Activated CD4-positive, alpha-beta T cell treated with anti-CD3 and anti-CD28 coated beads, Interleukin-10, Interleukin-2, amounts not matched to agents 100 ng/mL and 50 ng/mL, durations not matched to agents 16 hours and 8 hours (primary cell): ENCODE measurements at regions not wholly inside any gene's neighbourhood (a gene's known extent, or its start where the extent isn't known, plus 50 kb on each side); places are given as distances from the start of the nearest gene placed in this dataset.
A peak's percentile ranks its signal among the peaks of the same experiment; 100 is the strongest.
"Not testable (repeated sequence)": the region's sequence is repeated elsewhere in the genome, so short reads cannot be mapped to it uniquely, and the experiment has no call there.

ENCODE experiments used
- DNase-seq: peaks from one replicate; pipeline ENCODE4 v3.0.0-alpha.2; 2020

DNA sequence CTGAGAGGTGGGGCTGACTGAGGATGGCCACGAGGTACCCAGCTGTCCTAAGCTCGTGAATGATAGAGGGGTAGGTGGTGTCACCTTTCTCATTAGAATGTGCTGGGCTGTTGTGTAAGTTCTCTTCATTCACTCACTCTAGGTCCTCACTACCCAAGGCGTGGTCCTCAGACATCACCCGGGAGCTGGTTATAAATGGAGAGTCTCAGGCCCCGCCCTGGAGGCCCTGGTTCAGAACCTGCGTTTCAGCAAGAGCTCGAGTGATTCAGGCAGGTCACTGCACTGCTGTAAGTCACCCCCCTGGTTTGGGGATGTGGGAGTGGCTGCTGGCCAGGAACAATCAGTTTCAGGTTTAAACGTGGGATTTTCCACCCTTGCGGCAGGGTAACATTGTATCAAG, 139.8 kb downstream of the FOXL1 start:
- peak; percentile 11 for DNase-seq

GRCh38 chr16:86722970-86723369, 144.6 kb downstream of the FOXL1 start:
- DNase-seq = no peak

- DNase-seq = no peak
Observed at GRCh38 chr16:86723689-86724088, 145.3 kb downstream of the FOXL1 start.

- no peak for DNase-seq
Observed at GRCh38 chr16:86725401-86725800, 147.1 kb downstream of the FOXL1 start.

- no peak for DNase-seq
Observed at GRCh38 chr16:86726340-86726739, 148.0 kb downstream of the FOXL1 start.

DNA sequence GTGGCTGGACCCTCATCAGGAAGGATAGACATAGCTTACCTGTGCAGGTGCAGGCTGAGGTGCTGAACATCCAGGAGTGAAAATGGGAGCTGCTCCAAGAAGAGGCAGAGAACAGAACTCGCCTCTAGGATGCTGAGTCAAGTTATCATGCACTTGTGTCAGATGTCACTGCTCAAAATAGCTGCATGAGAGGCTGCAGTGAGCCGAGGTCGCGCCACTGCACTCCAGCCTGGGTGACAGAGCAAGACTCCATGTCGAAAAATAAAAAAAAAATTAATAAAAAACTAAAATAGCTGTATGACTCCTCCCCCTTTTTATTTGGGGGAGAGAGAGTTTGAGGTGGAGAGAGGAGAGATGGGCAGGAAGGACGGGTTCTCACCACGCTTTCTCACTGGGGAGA, 148.8 kb downstream of the FOXL1 start:
- DNase-seq = no peak

DNA sequence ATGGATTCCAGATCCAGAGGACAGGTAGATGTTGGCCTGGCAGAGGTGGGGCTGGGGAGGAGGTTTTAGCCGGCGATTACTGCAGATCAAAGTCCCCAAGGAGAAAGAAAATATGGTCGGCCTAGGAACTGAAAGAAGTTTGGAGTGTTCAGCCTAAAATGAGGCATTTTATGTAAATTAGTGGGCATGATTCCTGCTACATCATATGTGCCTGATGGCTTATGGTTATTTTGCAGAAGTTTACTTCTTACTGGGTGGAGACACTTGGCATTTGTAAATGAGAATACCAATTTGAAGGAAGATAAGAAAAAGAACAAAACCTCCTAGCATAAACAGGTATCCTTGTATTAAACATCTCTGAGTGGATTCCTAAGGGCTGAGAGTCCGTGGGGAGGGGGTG, 149.3 kb downstream of the FOXL1 start:
- DNase-seq = no peak

DNA sequence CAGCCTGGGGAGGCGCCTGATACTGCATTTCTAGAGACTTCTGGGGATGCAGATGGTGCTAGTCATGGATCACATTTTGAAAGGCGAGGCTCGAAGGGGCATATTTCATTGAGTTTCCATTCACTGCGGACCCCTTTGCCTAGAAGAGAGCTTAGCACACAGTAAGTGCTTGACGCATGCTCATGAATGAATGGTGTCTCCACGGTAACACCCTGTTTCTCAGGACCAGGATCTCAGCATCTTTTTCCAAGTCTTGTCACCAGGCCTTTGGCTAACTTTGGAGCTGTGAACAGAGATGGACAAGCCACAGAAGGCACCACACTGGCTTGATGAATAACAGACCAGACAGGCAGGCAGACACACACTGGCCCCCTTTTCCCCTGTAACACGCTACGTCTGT, 151.3 kb downstream of the FOXL1 start:
- no peak for DNase-seq

DNA sequence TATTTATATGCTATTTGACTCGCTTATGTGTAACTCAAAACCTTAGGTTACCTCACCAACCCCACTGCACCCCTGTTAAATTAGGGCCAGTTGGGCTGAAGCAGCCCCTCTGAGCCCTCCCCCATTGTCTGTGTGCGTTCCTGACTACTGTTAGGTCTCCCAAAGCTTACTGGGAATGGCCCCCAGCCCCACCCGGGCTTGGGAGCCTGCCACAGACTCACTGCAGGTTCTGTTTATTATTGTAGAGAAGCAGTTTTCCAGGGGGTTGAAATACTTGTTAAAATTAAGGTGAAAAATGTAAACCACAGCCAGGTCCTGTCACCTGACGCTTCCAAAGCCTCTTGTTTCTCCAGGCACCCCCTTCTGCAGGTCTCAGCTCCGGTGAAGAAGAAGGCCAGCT, 151.7 kb downstream of the FOXL1 start:
- no peak for DNase-seq

DNA sequence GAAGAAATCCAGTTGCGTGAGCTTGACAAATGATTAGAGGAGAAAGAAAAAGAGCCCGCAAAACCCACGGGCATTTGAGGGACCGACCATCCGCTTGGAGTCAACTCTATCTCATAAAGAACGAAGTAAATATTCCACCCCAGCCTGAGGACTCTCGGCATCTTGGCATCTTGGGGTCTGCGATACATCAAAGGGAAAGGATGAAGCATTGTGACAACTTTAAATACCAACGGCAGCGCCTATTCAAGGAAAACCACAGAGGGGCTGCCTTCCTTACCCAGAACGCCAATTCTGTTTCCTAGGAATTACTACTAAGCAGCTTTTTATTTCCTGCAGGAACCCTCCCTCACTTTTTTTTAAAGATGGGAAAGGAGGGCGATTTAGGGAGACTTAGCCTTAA, 152.2 kb downstream of the FOXL1 start:
- no peak for DNase-seq

- no peak for DNase-seq
Observed at GRCh38 chr16:86732621-86733295, 154.4 kb downstream of the FOXL1 start.

DNA sequence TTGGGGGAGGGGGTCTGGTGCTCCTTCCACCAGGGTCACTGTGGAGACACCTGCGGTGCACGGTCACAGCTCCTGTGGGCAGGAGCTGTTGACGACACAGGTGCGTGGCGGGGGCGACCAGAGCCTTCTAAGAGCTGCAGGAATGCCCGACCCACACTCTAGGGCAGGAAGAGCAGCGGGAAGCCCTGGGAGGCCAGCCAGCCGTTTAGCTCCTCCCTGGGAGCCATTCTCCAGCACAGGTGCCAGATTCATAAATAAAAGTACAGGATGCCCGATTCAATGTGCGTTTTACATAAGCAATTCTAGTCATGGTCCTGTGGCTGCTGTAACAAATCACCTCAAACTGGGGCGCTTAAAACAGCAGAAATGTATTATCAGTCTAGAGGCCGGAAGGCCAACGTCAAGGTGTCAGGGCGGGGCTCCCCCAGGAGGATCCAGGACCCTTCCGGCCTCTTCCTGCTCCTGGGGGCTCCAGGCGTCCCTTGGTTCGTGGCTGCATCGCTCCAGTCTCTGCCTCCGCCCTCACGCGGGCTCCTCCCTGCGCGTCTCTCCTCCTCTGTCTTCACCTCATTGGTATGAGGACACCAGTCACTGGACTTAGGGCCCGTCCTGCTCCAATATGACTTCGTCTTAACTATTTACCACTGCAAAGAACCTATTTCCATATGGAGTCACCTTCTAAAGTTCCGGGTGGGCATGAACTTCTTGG, 155.4 kb downstream of the FOXL1 start:
- no peak for DNase-seq

GRCh38 chr16:86734543-86735460, 156.5 kb downstream of the FOXL1 start:
- no peak for DNase-seq

- DNase-seq = no peak
Observed at GRCh38 chr16:86735727-86736126, 157.4 kb downstream of the FOXL1 start.

DNA sequence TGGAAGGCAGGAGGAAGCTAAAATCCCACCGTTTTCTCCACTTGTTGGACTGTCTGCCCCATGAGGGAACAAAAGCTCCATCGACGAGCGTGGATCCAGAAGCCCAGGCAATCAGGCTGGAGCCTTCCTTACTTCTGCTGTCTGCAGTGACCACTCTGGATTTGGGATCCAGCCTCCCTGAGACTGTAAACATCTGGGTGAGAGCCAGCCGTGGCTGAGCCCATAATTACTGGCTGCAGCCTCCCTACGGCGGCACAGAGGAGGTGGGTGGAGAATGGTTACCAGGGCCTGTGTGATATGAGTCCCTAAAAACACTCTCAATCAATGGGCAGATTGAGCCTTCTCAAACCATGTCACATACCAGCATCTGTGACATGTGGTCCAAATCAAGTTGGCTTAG, 158.2 kb downstream of the FOXL1 start:
- no peak for DNase-seq

GRCh38 chr16:86737083-86737482, 158.7 kb downstream of the FOXL1 start:
- DNase-seq = no peak

DNA sequence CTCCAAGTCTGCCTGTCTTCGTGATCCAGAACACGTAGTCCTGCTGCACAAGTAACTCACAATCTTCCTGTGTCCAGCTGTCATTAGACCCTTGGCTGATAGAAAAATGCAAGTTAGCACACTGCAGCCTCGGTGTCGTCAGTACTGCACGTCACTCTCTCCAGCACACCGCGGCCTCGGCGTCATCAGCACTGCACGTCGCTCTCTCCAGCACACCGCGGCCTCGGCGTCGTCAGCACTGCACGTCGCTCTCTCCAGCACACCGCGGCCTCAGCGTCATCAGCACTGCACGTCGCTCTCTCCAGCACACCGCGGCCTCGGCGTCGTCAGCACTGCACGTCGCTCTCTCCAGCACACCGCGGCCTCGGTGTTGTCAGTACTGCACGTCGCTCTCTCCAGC, 160.0 kb downstream of the FOXL1 start:
- DNase-seq = not testable (repeated sequence)

GRCh38 chr16:86739178-86739577, 160.8 kb downstream of the FOXL1 start:
- DNase-seq = no peak

- DNase-seq = no peak
Observed at GRCh38 chr16:86739808-86740207, 161.5 kb downstream of the FOXL1 start.

DNA sequence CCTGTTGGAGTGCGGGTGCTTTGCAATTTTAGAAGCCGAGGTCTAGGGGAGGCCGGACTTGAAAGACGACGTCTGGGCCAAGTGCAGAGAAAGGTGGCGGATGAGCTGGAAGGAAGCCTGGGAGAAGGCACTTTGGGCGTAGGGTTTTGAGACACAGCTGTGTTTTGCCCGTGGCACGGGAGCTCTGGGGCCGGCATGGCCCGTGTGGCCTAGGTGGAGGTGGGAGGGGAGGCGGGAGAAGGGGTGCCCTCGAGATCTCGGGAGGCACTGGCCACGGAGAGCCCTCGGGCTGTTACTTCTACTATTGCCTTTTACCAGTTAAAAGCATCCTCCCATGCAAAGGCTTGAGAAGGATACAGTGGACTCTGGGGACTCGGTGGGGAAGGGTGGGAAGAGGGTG, 161.9 kb downstream of the FOXL1 start:
- no peak for DNase-seq

DNA sequence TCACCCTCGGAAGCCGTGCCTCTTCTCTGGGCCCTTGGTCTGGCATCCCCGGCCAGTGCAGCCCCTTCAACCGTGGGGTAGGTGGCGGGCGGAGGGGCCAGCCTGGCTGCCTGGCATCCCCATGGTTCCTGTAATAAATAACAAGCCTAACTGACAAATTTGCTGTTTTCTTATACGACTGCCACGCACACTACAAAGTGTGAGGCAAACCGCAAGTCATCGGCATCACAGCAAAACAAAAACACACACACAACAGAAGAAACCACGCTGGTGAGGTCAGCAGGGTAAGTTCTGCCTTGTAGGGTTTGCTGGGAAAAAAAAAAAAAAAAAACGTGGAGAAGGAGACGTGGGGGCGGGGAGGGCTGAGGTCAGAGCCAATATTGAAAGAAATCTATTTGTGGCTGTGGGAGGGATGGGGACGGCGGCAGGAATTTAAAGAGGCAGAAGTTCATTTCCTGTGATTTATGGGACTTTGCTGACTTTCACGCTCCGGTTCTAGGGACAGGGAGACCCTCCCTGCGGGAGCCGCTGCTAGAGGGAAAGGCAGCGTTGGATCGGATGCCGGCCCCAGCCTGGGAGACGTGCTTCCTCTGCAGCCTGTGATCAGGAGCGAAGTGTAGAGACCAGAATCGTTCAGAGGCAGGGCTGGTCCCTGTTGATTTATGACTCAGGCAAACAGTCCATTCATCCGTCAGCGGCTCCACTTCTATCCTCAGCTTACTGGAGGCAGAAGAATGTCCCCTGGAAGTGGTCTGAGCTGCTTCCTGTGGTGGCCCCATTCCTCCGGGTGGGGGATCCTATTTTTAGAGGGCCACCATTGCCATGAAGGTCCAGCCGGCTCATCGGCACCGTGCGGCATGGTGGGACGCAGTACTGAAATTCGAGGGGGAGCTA, 162.8 kb downstream of the FOXL1 start:
- DNase-seq = peak; percentile 15

GRCh38 chr16:86747761-86748160, 169.4 kb downstream of the FOXL1 start:
- DNase-seq = no peak

DNA sequence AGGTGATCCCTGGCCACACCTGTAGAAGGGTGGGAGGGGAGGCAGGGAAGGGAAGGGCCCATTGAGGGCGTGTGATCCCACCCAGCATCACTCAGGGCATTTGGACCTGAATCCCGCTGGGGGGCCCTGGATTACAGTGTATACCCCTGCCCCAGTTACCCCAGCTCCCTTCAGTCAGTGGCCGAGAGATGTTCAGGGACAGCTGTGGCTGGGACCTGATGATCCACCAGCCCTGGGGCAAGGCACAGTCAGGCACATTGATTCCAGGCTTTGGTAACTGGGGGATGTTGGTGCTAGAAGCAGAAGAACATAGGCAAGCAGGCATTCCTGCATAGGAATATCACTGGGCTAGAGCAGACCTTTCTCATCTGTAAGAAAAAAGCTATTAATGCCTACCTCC, 170.3 kb downstream of the FOXL1 start:
- no peak for DNase-seq
